SJSA1 (cell line): ENCODE measurements at regions not wholly inside any gene's neighbourhood (a gene's known extent, or its start where the extent isn't known, plus 50 kb on each side); places are given as distances from the start of the nearest gene placed in this dataset.
A peak's percentile ranks its signal among the peaks of the same experiment; 100 is the strongest.

Experiments
- DNase-seq, 2 experiments: peaks; one replicate each; pipeline ENCODE4 v3.0.0-alpha.2; 2015 to 2020; ENCODE audit warnings: low spot score in 2 of 2, low read depth in 1 of 2
- H3K27ac ChIP-seq: fragments of 250-450 bp; sonication (Bioruptor Pico); 2 replicates; pipeline ENCODE4 v1.5.1; 2020; ENCODE audit warnings: mild to moderate bottlenecking, moderate library complexity
- H3K27me3 ChIP-seq: fragments of 250-450 bp; sonication (Bioruptor Pico); replicated peaks from 2 replicates; pipeline ENCODE4 v1.5.1; 2020; ENCODE audit warnings: mild to moderate bottlenecking, moderate library complexity
- H3K36me3 ChIP-seq: fragments of 250-450 bp; sonication (Bioruptor Pico); 2 replicates; pipeline ENCODE4 v1.5.1; 2020; ENCODE audit warnings: mild to moderate bottlenecking
- H3K4me1 ChIP-seq: fragments of 250-450 bp; sonication (Bioruptor Pico); replicated peaks from 2 replicates; pipeline ENCODE4 v1.6.1; 2021; ENCODE audit warnings: mild to moderate bottlenecking
- H3K4me3 ChIP-seq: fragments of 250-450 bp; sonication (Bioruptor Pico); 2 replicates; pipeline ENCODE4 v1.5.1; 2020; ENCODE audit warnings: mild to moderate bottlenecking
- H3K9me3 ChIP-seq: fragments of 250-450 bp; sonication (Bioruptor Pico); replicated peaks from 2 replicates; pipeline ENCODE4 v1.5.1; 2020; ENCODE audit warnings: mild to moderate bottlenecking

DNA sequence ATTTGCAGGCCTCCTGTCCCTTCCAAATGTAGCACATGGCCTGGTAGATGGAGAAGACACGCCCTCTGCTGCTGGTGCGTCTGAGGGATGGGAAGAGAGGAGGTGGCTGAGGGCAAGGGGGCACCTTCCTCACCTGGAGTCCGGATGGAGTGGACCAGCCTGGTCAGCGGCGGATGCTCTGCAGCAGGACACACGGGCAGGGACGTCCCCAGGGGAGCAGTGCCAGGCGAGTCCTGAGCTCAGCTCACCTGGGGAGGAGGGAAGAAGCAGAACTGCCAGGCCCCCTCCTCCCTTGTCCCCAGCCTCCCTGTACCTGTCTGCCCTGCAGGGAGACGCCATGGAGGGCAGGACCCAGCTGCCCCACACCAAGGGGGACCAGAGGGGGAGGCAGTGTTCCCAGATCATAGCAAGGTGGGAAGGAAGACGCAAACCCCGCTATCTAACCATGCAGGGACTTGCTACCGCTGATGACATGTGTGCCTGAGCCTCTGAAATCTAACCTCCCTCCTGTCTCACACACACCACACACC lies 1495.9 kb downstream of the BRD1 start:
- DNase-seq = no peak
- H3K36me3 ChIP-seq = no peaks in the 10 kb centered on the region
- H3K9me3 ChIP-seq = no peaks in the 10 kb centered on the region; the same call in 1 of the 2 replicates
- H3K27me3 ChIP-seq = no peaks in the 10 kb centered on the region
- no peak overlapping the region for H3K27ac ChIP-seq
- peaks cover 6% of the 10 kb centered on the region; the same call in 1 of the 2 replicates for H3K4me1 ChIP-seq
- no peak overlapping the region for H3K4me3 ChIP-seq

DNA sequence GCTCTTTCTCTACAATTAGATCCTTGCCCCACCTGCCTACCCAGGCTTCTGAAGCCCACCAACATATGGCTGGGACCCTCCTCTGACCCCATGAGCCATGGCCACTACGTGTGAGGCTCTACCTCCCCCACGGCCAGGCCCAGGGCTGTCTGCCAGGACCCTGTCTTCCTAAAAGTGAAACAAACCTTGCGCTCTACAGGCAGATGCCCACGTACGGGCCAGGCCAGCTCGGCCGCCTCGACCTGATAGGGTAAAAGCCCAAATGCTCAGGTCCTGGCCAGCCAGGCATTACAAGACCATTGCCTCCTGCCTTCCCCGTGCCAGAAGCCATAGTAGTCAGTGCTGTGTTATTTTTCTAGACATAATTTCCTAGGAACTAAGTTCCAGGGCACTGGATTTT lies 1496.4 kb downstream of the BRD1 start:
- Histone ChIP-seq H3K27me3 (no peaks in the 10 kb centered on the region), H3K27ac (no peak overlapping the region), H3K4me1 (peaks cover 6% of the 10 kb centered on the region; the same call in 1 of the 2 replicates), H3K4me3 (no peak overlapping the region), H3K9me3 (no peaks in the 10 kb centered on the region; the same call in 1 of the 2 replicates), H3K36me3 (no peaks in the 10 kb centered on the region)
- DNase-seq = no peak

DNA sequence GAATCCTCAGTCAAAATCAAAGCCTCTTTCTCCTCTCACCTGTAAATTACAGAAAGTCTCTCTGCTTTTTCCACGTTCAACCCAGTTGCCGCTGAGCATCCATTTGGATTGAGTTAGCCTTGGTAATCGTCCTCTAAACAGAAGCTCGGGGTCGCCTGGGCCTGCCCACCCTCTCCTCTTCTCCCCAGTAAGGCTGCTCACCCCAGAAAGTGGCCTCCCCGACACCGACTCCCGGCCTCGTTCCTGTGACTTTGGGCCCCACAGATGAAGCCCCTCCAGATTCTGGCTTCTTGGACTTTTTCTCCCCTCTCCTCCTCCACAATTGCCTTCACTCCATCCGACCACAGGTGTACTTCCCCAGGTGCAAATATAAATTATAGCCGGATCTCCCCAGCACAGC lies 1500.0 kb downstream of the BRD1 start:
- Histone ChIP-seq H3K4me1 (no peaks in the 10 kb centered on the region), H3K36me3 (no peaks in the 10 kb centered on the region), H3K9me3 (no peaks in the 10 kb centered on the region; the same call in 1 of the 2 replicates), H3K27ac (no peak overlapping the region), H3K27me3 (no peaks in the 10 kb centered on the region), H3K4me3 (no peak overlapping the region)
- no peak for DNase-seq

DNA sequence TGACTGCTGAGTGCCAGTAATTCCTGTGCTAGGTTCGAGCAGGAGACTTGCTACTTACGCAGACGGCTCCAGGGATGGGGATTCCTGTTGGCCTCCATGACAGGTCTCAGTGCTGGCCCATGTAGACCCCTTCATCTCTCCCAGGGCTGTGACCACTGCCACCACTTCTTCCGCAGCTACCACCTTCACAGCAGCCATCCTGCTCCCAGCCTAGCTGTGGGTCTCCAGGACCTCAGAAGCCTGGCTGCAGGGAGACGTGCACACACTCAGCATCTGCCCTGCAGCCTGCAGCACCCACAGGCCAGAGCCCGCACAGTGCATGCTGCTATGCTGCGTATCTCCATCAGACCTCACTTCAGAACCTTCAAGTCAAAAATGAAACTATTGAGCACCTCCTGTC lies 1503.9 kb downstream of the BRD1 start:
- Histone ChIP-seq H3K36me3 (no peaks in the 10 kb centered on the region), H3K4me3 (no peak overlapping the region), H3K9me3 (no peaks in the 10 kb centered on the region; the same call in 1 of the 2 replicates), H3K27ac (no peak overlapping the region), H3K27me3 (no peaks in the 10 kb centered on the region), H3K4me1 (peaks cover 15% of the 10 kb centered on the region)
- DNase-seq = no peak

DNA sequence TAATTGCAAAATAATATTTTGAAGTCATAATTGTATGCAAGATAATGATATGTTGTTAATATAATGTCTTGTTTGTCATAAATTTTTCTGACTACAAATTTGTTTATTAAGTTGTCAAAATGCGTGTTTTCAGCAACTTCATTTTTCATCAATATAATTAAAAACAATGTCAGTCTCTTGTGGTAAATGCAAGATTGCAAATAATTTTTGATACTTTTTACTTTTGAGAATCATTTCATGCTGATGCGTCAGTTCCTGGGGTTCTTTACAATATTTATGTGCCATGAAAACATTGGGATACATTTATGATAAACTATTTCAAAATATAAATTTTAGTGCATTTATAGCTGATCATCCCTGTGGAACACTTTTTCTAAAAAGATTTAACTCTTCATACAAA lies 1504.8 kb downstream of the BRD1 start:
- Histone ChIP-seq H3K9me3 (no peaks in the 10 kb centered on the region), H3K4me1 (peaks cover 15% of the 10 kb centered on the region), H3K4me3 (no peak overlapping the region), H3K27me3 (no peaks in the 10 kb centered on the region), H3K27ac (no peak overlapping the region), H3K36me3 (no peaks in the 10 kb centered on the region)
- DNase-seq = no peak

DNA sequence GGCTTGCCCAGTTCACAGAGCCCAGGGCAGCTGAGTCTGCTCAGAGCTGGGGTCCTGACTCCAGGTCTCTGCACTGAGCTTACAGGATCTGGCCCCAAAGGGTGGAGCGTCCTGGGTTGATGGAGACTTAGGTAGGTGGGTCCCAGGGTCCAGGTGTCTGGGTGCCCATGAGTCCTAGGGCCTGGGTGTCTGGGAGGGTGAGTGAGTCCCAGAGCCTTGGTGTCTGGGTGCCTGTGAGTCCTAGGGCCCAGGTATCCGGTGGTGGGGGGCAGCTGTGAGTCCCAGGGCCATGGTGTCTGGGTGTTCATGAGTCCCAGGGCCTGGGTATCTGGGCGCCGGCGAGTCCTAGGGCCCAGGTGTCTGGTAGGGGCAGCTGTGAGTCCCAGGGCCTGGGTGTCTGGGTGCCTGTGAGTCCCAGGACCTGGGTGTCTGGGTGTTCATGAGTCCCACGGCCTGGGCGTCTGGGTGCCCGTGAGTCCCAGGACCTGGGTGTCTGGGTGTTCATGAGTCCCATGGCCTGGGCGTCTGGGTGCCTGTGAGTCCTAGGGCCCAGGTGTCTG lies 1505.6 kb downstream of the BRD1 start:
- no peak for DNase-seq
- Histone ChIP-seq H3K4me3 (no peak overlapping the region), H3K4me1 (peaks cover 15% of the 10 kb centered on the region), H3K36me3 (no peaks in the 10 kb centered on the region), H3K27ac (no peak overlapping the region), H3K9me3 (no peaks in the 10 kb centered on the region), H3K27me3 (no peaks in the 10 kb centered on the region)

DNA sequence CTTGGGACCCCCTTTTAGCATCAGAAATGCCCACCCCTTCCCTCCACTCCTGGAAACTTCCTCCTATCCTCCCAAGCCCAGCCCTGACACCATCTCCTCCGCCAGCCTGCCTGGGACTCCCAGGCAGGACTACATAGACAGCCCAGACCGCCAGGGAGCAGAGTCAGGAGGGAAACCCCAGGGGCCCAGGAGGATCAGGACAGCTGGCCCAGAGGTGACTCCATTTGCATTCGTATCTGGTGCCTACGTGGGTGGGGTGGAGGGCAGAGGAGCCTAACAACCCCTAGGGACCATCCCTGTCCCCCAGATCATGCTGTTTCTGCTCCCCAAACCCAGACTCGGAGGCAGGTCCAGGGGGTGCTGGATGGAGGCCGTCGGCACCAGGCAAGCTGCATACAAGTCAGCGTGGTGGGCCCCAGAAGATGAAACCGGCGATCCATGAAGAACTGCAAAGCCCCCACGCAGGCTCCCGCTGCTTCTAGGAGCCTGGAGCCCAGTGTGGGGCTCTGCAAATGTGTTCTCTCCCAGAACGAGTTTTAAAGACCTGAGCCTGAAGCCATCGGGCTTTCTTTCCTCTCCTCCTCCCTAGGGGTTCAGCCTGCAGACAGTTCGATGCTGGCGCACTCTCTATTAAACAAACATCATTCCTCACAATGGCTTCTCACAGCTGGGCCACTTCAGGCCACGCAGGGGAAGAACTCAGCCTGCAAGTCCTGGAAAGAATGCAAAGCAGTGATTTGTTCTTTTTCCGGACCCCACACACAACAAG lies 1506.8 kb downstream of the BRD1 start:
- H3K27me3 ChIP-seq = no peaks in the 10 kb centered on the region
- no peak overlapping the region for H3K4me3 ChIP-seq
- H3K27ac ChIP-seq = no peak overlapping the region
- H3K36me3 ChIP-seq = no peaks in the 10 kb centered on the region
- H3K9me3 ChIP-seq = no peaks in the 10 kb centered on the region
- peak in 1 of 2 experiments; percentile 37 for DNase-seq
- H3K4me1 ChIP-seq = peaks cover 15% of the 10 kb centered on the region

DNA sequence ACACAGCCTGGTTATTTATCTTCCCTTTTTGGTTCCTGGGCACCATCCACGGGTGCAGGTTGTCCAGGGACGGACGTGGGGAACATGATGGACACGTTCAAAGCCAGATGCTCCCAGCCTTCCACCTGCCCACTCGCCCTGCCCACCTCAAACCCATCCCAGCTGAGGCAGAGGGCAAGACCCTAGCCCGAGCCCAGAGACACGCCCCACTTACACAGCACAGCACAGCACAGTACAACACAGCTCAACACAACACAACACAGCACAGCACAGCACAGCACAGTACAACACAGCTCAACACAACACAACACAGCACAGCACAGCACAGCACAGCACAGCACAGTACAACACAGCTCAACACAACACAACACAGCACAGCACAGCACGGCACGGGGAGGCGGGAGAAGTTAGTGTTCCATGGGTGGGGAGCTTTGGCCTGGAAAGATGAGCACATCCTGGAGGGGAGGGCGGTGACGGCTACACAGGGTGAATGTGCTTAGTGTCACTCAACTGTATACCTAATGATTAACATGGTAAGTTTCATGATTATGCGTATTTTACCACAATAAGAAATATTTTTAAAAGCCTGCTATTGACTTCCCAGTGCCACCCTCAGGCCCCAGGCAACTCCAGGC lies 1507.5 kb downstream of the BRD1 start:
- Histone ChIP-seq H3K27ac (no peak overlapping the region), H3K9me3 (no peaks in the 10 kb centered on the region), H3K4me1 (peaks cover 15% of the 10 kb centered on the region), H3K27me3 (no peaks in the 10 kb centered on the region), H3K36me3 (no peaks in the 10 kb centered on the region), H3K4me3 (no peak overlapping the region)
- DNase-seq = no peak

DNA sequence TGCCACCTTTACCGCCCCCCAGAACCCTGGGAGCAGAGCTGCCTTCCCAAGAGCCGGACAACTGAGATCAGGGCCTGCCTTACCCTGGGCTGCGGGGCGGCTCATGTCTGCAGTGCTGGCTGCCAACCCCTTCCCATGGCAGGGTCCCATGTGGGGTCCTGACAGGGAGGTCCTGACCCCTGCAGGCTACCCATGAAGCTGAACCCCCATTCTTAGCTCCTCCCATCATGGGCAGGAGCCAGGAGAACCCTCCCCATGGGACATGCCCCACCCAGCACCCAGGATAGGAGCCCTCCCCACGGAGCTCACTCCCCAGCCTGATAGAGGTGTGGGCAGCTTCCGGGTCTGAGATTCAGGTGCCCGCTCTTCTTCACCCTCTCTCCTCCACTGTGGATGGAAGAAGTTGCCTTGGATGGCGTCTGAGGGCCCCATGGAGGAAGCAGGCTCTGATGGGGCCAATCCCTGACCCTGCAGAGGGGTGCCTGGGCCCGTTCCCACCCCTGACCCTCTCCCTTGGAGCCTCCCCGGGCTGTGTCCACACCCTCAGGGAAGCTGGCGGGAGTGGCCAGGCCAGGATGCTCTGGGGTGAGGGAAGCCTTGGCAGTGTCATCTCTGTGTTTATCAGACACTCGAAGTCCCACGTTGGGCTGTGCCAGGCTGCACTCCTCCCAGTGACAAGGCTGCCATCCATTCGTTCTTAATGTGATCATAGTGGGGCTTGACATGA lies 1508.2 kb downstream of the BRD1 start:
- Histone ChIP-seq H3K9me3 (no peaks in the 10 kb centered on the region), H3K4me1 (peaks cover 15% of the 10 kb centered on the region), H3K27me3 (no peaks in the 10 kb centered on the region), H3K36me3 (no peaks in the 10 kb centered on the region), H3K4me3 (no peak overlapping the region), H3K27ac (no peak overlapping the region)
- DNase-seq = no peak

DNA sequence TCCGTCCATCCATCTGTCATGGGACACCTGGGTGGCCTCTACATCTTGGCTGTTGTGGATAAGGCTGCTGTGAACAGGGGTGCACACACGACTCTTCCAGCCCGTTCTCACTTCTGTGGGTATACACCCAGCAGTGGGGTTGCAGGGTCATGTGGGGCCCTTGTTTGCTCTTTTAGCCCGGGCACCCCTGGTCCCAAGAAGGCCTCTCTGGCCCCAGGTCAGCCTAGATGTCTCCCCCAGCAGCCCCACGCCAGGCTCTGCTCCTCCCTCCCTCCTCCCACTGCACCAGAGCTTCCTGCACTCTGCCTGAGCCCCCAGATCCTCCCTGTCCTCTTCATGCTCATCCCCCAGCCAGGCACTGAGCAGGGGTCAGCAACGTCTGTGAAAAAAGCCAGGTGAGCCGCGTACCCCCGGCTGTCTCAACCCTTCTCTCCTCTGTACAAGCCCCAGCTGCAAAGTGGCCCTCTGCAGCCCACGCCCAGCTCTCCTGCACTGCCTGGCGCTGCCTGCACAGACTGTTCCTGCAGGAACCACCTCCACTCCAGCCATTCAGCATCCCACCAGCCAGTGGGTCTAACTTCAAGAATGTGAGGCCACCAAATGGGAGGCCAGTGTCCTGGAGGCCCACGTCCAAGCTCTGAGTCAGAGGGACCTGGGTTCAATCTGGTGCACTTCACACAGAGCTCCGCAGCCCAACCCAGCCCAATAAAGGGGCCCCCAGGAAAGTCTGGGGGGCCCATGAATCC lies 1508.9 kb downstream of the BRD1 start:
- H3K4me1 ChIP-seq = peaks cover 15% of the 10 kb centered on the region
- H3K4me3 ChIP-seq = no peak overlapping the region
- no peak for DNase-seq
- H3K9me3 ChIP-seq = no peaks in the 10 kb centered on the region
- H3K27me3 ChIP-seq = no peaks in the 10 kb centered on the region
- H3K27ac ChIP-seq = no peak overlapping the region
- no peaks in the 10 kb centered on the region for H3K36me3 ChIP-seq

DNA sequence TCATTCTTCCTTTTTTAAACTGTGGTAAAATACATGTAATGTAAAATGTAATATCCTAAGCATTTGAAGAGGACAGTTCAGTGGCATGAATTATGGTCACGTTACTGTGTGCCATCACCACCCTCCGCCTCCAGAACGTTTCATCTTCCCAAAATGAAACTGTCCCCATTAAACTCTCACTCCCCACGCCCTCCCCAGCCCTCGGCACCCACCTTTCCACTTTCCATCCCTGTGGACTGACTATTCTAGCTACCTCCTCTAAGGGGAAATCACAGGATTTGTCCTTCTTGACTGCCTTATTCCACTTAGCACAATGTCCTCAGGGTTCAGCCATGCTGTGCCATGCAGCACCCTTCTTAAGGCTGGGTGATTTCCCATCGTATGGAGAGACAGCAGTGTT lies 1509.5 kb downstream of the BRD1 start:
- Histone ChIP-seq H3K36me3 (no peaks in the 10 kb centered on the region), H3K27me3 (no peaks in the 10 kb centered on the region), H3K9me3 (no peaks in the 10 kb centered on the region), H3K4me3 (no peak overlapping the region), H3K4me1 (peaks cover 15% of the 10 kb centered on the region), H3K27ac (no peak overlapping the region)
- no peak for DNase-seq

DNA sequence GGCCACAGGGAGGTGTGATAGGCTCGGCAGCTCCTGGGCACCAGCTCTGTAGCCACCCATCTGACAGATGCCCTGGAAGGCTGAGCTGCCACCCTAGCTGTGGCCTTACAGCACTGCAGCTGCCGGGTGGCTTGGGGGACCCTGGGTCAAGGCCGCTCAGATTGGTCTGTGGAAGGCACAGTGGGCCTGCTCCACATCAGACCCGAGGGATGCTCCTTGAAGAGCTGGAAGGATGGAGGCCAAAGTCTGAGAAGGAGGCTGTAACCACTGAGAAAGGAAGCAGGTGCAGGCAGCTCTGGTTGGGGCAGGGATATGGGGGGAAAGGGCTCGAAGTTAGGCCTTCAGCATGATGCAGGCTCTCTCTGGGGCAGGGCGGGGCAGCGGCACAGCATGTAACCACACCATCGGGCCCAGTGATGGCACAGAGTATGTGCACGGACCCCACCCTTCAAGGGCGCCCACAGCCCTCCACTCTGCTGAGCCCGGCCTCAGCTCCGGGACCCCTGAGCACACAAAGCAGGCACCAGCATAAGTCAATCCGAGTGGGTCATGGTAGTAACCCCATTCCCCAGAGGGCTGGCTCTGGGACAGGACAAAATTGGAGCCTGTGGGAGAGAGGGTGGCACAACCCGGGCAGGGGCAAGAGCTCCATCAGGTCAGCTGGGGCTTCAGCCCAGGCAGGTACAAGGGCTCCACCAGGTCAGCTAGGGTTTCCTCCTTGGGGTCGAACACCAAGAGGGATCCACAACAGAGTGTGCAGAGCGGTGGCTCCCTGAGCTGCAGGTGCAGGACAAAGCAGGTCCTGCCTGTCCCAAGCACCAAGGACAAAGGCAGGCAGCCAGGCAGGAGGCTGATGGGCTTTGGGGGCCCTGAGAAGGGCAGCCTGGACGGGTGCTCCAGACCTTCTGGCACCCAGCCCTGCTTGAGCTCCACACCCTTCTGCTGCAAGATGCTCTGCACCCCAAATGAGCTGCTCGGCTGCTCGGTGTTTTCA lies 1511.1 kb downstream of the BRD1 start:
- no peaks in the 10 kb centered on the region for H3K27me3 ChIP-seq
- no peaks in the 10 kb centered on the region for H3K9me3 ChIP-seq
- peaks cover 10% of the 10 kb centered on the region for H3K4me1 ChIP-seq
- no peak overlapping the region for H3K4me3 ChIP-seq
- no peaks in the 10 kb centered on the region for H3K36me3 ChIP-seq
- no peak overlapping the region for H3K27ac ChIP-seq
- peak in 1 of 2 experiments; percentile 40 for DNase-seq
